ENCODE measurements at regions not wholly inside any gene's neighbourhood (a gene's known extent, or its start where the extent isn't known, plus 50 kb on each side); places are given as distances from the start of the nearest gene placed in this dataset.

- TF ChIP-seq POLR2A (IDR thresholded peaks at IDR 0.05) (no peak), CTCF (IDR thresholded peaks at IDR 0.05) (no peak), EP300 (IDR thresholded peaks at IDR 0.05) (no peak)
Measured at GRCh38 chr13:40116008-40116407, 460.5 kb downstream of the COG6 start.
